GM21576 (cell line): ENCODE measurements at regions not wholly inside any gene's neighbourhood (a gene's known extent, or its start where the extent isn't known, plus 50 kb on each side); places are given as distances from the start of the nearest gene placed in this dataset.

Experiments
- ATAC-seq: cut with Tn5 transposase; IDR thresholded peaks from one replicate; pipeline ENCODE4 v1.9.1; 2021; ENCODE audit warnings: mild to moderate bottlenecking, moderate library complexity; ENCODE audit not compliant: unreplicated experiment

DNA sequence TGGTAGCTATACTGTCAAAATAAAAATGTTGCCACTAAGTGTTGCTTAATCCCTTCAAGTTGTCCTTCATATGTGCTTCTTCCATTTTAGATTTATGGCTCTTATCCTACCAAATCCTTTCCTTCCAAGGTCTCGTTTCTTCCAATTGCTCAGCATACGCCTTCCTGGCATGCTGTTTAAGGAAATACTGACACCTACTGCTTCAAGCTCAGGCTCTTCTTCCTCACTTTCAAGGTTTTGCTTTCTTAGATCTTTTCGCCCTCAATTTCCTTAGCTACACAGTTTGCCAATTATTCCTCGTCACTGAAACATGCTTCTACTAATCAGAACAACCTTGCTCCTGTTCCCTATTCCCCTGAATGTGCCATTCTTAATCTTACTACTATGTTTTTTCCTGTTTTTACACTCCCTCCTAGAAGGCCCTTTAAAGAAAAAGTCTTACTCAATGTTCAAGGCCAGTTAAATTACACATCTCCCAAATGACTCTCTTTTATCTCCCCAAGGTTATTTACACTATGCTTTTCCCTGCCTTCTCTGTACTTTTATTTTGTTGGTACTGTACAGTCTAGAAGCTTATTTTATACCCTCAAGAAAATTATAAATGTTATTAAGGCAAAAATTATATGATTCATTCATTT lies 343.1 kb downstream of the MZT1 start:
- ATAC-seq: no peak

DNA sequence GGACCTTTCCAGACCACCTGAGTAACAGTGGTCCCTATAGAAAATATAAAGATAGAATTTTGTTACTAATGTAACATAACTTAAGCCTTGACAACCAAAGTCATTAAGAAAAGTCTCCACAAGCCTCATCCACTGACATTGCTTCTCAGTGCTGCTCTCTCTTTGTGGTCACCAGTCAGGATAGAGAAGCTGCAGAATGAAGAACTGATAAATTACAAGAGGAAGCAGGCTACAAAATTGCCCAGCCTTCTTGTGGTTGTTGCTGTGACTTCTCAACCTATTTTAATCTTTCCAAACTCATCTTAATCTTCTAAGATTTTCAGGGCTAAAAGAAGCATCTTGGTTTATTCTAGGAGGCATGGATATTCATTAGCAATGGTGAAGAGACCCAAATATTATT lies 343.8 kb downstream of the MZT1 start:
- ATAC-seq: no peak

DNA sequence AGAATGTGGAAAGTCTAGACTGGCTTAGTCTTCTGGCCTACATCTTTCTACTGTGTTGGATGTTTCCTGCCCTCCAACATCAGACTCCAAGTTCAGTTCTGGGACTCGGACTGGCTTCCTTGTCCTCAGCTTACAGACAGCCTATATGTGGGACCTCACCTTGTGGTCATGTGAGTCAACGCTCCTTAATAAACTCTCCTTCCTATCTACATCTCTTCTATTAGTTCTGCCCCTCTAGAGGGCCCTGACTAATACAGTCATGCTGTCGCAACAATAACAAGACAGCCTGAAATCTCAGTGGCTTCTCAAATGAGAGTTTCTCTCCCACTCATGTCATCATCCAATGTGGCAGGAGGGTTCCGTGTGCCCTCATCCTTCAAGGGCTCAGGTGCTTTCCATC lies 347.8 kb downstream of the MZT1 start:
- no peak for ATAC-seq

DNA sequence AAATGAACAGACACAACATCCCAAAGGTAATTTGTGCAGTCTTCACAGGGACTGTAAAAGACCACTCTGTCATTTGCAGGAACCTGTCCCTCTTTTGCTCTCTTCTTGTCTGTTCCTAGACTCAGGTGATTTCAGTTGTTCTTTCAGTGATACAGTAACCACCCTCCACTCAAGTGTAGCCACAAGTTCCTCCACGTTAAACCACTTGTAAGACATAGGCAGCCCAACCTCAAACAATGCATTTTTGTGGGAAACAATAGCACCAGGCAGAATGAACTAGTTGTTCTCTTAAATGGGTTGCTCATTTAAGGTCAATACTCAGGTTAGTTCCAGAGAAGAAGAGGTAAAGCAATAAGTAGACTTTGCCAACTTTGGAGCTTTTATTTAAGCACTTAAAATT lies 359.4 kb downstream of the MZT1 start:
- ATAC-seq: no peak

DNA sequence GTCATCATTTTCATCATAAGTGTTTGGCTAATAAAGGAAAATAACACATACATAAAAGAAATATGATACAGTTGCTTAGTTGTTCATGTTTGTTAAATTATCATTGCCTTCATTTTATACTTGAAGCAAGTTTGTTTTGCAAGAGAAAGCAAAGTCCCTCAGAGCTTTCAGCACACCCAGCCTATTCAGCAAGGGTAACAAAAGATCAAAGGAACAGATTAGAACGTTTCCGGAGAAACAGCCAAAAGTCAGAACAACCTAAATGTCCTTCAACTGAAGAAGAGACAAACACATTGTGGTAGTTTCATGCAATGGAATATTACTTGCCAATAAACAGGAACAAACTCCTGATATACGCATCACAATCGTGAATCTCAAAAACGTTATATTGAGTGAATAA lies 380.7 kb downstream of the MZT1 start:
- no peak for ATAC-seq

DNA sequence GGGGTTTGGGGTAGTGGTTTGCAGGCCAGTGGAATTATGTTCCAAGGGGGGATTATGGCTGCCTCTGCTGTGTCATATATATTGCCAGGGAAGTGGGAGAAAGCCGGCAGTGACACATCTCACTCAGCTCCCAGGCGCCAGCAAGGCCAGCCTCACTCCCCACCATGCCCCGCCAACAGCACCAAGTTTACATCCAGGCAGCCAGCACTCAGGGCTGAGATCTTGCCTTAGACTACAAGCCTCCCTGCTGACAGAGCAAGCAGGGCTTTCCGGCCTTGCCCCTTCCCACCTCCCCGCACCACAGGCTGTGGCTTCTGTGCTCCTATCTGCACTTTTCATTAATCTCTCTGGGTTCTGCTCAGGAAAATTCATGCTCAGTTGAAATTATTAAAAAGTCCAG lies 385.1 kb downstream of the MZT1 start:
- ATAC-seq: no peak

DNA sequence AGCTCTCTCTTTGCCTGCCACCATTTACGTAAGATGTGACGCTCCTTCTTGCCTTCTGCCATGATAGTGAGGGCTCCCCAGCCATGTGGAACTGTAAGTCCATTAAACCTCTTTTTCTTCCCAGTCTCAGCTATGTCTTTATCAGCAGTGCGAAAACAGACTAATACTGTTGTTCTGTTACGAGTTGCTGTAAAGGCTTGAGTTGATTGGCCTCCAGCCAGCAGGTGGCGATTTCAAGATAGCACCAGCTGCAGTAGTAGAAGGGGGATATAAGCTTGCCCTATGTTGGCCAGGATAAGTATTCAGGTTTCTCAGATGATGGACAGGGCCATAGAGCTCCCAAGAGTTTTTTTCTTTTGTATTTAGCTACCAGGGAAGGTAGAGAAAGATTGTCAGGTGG lies 385.5 kb downstream of the MZT1 start:
- no peak for ATAC-seq

DNA sequence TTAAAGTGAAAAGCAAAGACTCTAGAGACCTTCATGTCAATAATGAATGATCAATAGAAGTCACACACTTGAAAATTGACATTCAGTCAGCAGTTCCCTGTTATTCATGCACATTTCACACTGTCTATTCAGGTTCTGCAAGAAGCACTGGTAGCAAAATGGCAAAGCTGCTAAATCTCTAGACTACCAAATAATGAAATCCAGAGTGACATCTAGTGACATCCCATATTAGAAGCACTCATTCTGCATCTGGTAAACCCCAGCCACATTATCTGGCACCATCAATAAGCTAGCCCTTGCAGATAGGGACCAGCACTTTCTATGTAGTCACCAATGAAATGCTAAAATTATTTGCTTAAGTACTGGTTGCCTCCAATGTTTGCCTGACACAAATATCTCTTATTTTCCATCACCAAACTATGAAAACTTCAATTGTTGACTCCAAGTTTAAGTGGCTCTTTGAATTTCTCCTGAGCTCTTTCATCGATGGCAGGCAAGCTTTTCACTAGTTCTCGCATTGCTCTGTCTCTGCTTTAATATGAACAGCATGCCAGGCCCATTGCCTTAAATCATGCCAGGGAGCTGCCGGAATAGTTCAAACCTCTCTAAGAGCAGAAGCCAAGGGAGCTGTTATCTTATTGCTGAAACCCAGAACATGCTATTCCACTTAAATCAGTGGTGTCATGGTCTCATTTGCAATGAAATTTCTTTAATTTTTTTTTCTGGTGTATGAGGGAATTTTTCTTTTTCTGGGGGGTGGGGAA lies 409.9 kb downstream of the MZT1 start:
- no peak for ATAC-seq

DNA sequence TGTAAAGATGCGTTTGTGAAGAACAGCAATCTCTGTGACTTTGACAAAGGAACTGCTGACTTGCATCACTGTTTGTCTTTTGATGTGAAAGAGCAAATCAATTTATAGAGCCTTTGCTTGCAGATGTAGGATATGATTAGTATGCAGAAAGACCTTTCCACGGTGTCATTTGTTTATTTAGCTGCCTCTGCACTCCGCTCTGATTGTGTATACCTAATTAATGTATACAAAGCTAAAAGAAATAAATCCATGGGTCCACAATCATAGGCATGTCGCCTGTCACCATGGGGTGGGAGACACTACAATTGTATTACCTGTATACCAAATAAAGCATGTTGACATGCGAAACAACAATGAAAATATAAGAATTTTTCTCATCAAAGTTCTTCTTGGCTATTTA lies 410.7 kb downstream of the MZT1 start:
- ATAC-seq: no peak

DNA sequence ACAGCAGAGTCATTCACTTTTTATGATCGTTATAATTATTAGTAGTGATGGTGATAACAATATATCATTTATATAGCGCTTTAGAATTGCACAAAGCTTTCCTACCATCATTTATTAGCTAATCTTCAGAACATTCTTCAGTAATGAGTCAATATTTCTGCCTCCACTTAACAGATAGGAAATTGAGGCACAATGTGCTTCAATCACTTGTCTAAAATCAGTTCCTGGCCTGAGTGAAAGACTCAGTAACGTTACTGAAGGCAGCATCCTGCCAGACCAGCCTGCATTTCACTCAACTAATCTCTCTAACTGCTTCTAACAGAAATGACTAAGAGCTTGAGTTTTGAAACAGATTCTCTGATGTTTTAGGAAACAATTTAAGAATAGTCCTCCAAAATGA lies 412.1 kb downstream of the MZT1 start:
- ATAC-seq: no peak

DNA sequence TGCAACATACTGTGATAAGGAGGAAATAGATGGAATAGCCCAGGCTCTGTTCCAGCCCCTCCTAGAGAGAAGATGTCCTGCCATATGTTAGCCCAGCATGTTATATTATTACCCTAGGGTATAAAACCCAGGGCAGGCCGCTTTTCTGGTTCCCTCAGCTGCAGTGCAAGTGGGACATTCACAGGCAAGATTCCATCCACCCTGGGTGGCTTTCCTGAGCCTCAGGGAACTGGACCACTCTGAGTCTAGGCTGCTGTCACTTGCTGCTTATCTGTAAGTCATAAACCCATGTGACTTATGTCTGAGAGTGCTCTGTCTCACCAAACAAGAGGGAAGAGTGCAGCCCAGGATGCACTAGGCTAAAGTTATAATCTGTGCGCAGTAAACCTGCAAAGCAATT lies 413.2 kb downstream of the MZT1 start:
- no peak for ATAC-seq

DNA sequence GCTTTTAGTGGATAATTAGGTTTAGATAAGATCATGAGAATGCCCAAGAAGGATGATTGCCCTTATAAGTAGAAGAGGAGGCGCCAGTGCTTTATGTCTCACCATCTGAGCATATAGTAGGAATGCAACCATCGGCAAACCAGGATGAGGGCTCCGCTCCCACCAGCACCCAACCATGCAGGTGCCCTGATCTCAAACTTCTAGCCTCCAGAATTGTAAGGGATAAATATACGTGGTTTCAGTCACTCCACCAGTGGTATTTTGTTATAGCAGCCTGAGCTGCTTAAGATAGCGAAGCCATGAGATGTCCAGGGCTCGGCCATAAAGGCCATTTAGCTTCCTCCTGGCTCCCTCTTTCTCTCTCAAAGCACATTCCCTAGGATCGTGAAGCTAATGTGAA lies 413.9 kb downstream of the MZT1 start:
- ATAC-seq: no peak

DNA sequence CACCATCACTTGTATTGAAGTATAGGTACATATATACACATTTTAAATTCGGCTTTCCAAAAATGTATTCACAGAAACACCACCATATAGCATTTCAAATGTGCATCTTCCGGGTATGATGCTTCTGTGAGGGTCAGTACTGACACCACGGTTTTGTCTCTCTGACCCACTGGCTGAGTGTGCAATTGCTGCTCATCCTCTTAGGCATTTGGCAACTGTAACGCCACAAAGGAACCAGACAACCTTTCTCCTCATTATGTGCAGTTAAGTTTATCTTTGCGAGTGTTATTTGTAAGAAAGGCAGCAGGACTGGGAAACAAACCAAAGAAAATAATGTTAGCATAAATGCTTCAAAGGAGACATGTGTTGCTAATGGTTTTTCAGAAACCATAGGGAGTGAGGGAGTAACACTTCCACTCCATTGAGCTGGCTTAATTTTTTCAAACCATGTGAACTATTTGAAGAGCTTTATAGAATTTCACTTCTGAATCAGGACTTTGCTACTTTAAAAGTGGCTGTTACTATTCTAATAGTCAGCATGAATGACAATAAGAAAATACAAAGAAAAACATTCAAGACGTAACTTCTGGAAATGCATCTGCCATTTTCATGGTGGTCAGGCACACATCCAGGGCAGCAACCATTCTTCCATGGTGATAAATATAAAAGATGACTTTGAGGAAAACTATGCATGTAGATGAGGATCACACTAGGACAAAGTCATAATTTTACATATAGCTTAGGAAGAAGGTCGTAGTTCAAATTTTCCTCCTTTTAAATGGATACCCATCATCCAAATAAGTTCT lies 423.3 kb downstream of the MZT1 start:
- no peak for ATAC-seq

DNA sequence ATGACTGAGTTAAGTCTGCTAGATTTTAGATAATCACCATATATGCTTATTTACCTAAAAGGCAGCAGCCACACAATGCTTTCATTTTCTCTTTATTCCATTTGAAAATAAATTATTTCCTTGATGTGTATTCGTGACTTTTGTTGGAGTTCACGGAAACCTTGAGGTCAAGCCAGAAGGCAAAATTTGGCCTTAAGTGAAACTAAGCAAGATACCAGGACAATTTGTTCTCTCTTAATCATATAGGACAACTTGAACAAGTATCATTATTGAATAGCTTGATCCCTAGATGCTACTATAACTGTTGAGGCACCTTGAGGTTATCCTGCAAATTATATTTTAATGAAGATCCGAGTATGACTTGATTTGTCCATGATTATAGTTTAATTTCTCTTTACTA lies 429.2 kb upstream of the DACH1 start:
- no peak for ATAC-seq

DNA sequence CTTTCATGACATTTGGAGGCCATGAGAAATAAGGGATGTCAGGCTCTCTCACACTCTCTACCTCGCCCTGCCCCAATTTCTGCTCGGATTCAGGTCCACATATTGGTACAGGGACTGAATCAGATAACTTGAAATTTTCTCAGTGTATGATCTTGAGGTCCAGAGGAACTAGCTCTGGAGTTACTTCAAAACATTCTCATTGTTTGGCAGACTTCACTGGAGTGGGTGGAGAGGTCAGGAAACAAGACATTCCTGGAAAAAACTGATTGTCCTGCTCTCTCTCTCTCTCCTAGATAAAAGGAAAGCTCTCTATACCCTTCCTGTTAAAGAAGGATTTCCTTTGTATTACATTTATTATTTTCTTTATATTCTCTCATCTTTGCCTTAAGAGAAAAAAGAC lies 428.1 kb upstream of the DACH1 start:
- ATAC-seq: no peak

DNA sequence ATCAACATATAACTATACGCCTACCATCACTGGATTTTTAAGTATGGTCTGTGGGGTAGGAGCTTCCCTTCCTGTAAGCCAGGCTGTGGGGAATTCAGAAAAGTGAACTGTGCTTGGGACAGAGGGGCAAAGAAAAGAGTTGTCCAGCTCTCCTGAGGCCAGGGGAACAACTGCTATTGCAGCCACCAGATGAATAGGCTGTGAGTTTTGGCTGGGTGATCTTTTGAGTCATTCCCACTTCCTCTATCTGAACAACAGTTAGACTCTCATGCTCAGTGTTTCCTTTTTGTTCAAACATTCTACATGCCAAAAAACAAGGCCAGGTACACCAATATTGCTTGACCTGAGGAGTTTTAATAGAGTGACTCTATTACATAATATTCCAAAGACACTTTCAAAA lies 426.2 kb upstream of the DACH1 start:
- no peak for ATAC-seq

DNA sequence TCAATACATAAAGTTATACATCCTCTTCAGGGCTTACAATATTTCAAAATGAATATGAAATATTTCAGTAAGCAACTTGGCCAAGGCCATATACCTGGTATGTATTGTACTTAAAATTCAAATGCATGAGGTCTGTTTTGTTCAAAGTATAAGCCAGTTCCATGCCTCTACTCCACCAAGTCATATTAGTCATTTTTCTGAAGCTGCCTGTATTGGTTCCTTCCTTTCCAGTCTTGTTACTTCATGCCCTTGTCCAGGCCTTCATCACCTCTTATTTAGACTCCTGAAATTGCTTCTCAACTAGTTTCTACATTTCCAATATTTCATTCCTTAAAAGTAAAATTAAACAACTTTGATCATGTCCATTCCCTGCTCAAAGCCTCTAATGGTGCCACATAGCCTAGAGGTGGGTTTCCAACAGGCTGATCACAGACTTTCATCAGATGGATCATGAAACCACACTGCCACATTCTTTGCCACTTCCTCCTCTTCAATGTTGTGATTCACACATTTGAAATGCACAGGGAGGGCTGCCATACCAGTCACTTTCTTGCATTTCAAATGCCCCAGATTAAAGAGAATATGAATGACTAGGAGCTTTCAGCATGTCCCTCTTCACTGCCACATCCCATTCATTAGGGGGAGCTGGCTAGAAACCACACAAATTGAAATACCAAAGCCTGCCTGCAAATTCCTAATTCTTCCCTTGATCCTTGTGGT lies 424.1 kb upstream of the DACH1 start:
- ATAC-seq: no peak

DNA sequence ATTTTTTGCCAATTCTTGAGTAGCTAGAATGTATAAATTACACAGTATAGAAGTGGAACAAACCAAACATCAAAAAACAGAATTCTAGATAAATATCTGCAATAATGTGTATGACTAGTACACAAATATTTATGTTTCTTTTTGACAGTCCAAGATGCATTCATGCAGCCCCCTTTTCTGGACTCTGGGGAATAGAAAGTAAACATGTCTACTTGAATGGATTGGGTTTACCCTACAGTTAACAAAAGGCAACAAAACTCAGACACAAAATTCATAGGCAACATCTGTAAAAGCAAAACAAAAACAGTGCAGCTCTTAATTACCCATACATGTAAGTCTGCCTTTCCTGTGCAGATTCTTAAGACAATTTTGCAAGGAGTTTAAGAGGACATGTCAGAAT lies 419.4 kb upstream of the DACH1 start:
- no peak for ATAC-seq

DNA sequence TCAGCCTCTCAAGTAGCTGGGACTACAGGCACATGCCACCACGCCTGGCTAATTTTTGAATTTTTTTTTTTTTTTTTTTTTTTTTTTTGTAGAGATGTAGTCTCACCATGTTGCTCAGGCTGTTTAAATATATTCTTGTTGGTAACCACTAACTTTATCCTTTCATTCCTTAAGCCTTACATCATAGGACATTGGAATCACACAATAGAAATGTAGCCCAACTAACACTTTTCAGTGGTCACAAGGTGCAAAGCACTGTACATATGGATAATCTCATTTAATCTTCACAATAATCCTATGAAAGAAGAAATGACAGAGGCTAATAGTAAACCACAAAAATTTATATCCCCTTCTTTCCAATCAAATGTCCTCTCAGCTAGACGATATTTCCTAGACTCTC lies 417.8 kb upstream of the DACH1 start:
- no peak for ATAC-seq

DNA sequence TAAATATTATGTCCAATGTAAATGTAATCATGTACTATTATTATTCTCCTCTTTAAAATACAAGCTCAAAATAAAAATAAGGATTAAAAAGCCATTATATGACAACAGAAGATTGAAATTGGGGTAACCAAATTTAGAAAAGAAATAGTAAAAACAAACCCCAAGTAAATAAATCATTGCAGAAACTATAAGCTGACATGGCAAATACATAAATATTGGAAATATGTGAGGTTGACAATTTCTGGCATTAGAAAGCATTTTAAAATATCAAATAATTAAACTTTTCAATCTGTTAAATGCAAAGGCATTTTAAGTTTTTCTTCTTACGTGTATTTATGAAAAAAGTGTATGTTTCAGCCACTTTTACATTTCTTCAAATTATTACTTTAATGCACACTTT lies 394.7 kb upstream of the DACH1 start:
- ATAC-seq: no peak

DNA sequence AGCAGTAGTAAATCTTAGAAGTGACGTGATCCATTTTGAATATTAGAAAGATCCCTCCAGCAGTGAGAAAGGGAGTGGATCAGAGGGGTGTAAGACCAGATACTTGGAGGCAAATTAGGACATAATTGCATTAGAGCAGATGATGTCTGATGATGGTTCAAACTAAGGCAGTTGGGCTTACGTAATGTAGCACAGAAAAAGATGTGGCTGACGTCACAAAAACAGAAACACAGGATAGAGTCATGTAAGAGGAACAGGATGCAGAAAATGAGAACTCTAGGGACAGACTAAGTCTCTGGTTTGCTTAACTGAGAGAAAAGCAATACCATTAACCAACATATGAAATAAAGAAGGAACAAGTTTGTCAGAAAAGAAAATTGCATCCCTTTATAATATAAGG lies 392.5 kb upstream of the DACH1 start:
- no peak for ATAC-seq
